ENCODE measurements at regions not wholly inside any gene's neighbourhood (a gene's known extent, or its start where the extent isn't known, plus 50 kb on each side); places are given as distances from the start of the nearest gene placed in this dataset.
"Not testable (repeated sequence)": the region's sequence is repeated elsewhere in the genome, so short reads cannot be mapped to it uniquely, and the experiment has no call there.

DNA sequence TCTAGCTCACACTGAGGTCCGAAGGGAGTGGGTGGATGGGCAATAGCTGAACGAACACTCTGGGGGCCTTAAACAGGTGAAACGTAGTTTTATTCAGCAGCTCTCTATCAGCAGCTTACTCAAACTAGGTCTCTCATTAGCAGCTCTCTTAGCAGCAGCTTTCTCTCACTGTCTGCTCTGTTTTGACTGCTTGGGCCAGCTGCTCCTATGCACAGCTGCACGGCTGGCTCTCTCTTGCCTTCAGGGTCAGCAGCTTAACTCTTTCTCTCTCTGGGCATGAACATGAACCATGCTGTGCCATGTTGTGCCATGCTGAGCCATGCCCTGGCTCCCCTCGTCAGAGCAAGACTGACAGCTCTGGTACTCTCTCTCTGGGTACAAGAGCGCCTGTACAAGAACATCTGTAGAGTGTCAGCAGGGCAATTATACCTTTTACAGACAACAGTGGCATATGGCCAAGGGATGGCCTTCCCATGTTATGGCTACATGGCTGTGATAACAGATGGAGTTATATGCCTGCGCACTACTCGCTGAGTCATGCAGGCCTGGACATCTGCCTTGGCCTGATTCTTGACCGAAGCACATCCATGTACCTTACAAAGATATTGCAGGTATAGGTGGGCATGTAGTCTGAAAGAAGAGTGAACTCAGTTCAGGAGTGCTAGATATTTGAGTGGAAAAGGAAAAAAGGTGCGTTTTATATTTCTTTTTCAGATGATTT, 152.4 kb downstream of the LEPR start:
- H3K27ac Mint-ChIP-seq, result no peak overlapping the region
- peaks cover 2 to 3% of the 10 kb centered on the region in 2 donors for H3K9me3 Mint-ChIP-seq
- no peaks in the 10 kb centered on the region for H3K27me3 Mint-ChIP-seq (ENCODE audit: low read depth)
- ATAC-seq (replicated peaks in 1 of 2) (no peak), DNase-seq (no peak)
- H3K36me3 Mint-ChIP-seq (ENCODE audit: insufficient read depth in 2 of 2), result peaks cover 0 to 1% of the 10 kb centered on the region in 2 donors
- H3K4me3 Mint-ChIP-seq, result no peak overlapping the region
- H3K4me1 Mint-ChIP-seq (ENCODE audit: low read depth), result no peaks in the 10 kb centered on the region

DNA sequence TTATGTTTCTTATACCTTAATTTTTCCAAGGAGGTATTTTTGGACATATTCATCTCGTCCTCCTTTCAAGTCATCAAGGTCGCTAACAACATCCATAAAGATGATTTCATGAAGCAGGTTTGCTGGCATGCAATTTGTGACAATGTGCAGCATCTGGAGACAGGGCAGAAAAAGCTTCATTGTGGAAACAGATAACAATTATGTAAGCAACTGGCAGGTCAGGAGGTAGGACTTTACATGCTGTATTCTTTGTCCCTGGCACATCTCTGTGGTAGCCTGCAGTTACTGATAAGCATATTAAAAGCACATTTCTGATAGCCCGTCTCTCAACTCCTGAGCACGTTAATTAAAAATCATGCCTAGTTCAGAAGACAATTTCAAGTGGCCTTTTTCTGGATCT, 156.8 kb downstream of the LEPR start:
- no peak for DNase-seq
- H3K4me3 Mint-ChIP-seq, result no peak overlapping the region
- no peak overlapping the region for H3K27ac Mint-ChIP-seq
- no peaks in the 10 kb centered on the region for H3K9me3 Mint-ChIP-seq
- no peak for ATAC-seq (replicated peaks in 1 of 2)
- no peaks in the 10 kb centered on the region for H3K36me3 Mint-ChIP-seq (ENCODE audit: insufficient read depth in 2 of 2)
- H3K27me3 Mint-ChIP-seq (ENCODE audit: low read depth), result no peaks in the 10 kb centered on the region
- H3K4me1 Mint-ChIP-seq (ENCODE audit: low read depth), result no peaks in the 10 kb centered on the region

DNA sequence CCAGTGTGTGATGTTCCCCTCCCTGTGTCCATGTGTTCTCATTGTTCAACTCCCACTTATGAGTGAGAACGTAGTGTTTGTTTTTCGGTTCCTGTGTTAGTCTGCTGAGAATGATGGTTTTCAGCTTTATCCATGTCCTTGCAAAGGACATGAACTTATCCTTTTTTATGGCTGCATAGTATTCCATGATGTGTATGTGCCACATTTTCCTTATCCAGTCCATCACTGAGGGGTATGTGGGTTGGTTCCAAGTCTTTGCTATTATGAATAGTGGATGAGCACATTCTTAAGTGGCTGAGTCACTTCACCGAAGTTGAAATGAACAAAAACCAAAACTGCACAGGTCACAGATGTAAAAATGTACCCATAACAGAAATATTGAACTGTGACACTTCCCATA, 157.5 kb downstream of the LEPR start:
- not testable (repeated sequence) for DNase-seq; H3K9me3 Mint-ChIP-seq; H3K4me3 Mint-ChIP-seq; H3K27me3 Mint-ChIP-seq (ENCODE audit: low read depth); ATAC-seq (replicated peaks in 1 of 2); H3K4me1 Mint-ChIP-seq (ENCODE audit: low read depth); H3K27ac Mint-ChIP-seq; H3K36me3 Mint-ChIP-seq (ENCODE audit: insufficient read depth in 2 of 2)

DNA sequence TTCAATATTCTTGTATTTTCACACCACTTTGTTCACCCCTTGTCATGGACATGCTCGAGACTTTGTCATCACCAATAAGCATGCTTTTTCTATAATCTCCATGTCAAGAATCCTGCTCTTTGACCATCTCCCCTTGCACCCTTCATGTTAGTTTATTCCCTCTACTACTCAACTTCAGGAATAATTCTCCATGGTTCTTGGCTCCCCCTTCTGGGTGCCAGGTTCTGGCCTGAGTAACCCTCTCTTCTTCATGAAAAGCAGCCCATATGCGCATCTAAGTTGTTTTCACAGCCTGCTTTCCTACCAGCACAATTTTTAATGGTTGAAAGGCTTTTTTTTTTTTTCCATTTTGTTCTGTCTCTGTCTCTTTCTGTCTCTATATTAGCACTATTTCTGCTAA, 160.7 kb downstream of the LEPR start:
- ATAC-seq (replicated peaks in 1 of 2), result no peak
- Mint-ChIP-seq H3K36me3 (ENCODE audit: insufficient read depth in 2 of 2) (no peaks in the 10 kb centered on the region), H3K9me3 (peaks cover 0 to 2% of the 10 kb centered on the region in 2 donors), H3K27me3 (ENCODE audit: low read depth) (no peaks in the 10 kb centered on the region), H3K27ac (no peak overlapping the region), H3K4me3 (no peak overlapping the region), H3K4me1 (ENCODE audit: low read depth) (no peaks in the 10 kb centered on the region)
- no peak for DNase-seq

DNA sequence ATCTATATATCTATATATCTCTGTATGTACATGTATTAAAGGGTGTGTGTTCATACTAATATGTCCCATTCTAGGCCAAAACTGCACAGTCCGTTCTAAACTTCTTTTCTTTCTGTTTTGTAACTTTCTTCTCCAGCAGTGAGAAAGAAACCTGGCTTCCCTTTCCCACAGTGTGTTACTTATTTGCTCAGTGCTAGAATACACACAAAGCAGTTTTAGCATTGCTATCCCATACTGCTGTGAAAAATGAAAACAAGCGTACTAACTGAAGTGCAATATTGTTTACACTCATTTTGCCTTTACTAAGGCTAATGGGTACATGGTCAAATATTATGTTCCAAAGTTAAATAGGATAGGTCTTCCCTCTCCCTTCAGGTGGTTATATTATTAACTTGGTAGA, 163.9 kb downstream of the LEPR start:
- ATAC-seq (replicated peaks in 1 of 2), result no peak
- DNase-seq, result no peak
- H3K4me3 Mint-ChIP-seq, result no peak overlapping the region
- H3K9me3 Mint-ChIP-seq, result peaks cover 0 to 2% of the 10 kb centered on the region in 2 donors
- H3K36me3 Mint-ChIP-seq (ENCODE audit: insufficient read depth in 2 of 2), result no peaks in the 10 kb centered on the region
- no peak overlapping the region for H3K27ac Mint-ChIP-seq
- H3K4me1 Mint-ChIP-seq (ENCODE audit: low read depth), result no peaks in the 10 kb centered on the region
- no peaks in the 10 kb centered on the region for H3K27me3 Mint-ChIP-seq (ENCODE audit: low read depth)

DNA sequence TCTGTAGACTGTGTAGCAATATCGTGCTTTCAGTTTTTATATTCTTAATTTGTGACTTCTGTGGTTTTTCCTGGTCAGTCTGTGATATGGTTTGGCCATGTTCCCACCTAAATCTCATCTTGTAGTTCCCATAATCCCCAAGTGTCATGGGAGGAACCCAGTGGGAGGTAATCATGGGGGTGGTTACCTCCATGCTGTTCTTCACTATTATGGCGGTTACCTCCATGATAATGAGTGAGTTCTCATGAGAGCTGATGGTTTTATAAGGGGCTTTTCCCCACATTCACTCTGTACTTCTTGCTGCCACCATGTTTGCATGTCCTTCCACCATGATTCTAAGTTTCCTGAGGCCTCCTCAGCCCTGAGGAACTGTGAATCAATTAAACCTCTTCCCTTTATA, 169.8 kb downstream of the LEPR start:
- no peaks in the 10 kb centered on the region for H3K4me1 Mint-ChIP-seq (ENCODE audit: low read depth)
- no peaks in the 10 kb centered on the region for H3K27me3 Mint-ChIP-seq (ENCODE audit: low read depth)
- H3K4me3 Mint-ChIP-seq, result no peak overlapping the region
- H3K36me3 Mint-ChIP-seq (ENCODE audit: insufficient read depth in 2 of 2), result no peaks in the 10 kb centered on the region
- H3K27ac Mint-ChIP-seq, result no peak overlapping the region
- no peak for ATAC-seq (replicated peaks in 1 of 2)
- DNase-seq, result no peak
- H3K9me3 Mint-ChIP-seq, result peaks cover 0 to 2% of the 10 kb centered on the region in 2 donors

DNA sequence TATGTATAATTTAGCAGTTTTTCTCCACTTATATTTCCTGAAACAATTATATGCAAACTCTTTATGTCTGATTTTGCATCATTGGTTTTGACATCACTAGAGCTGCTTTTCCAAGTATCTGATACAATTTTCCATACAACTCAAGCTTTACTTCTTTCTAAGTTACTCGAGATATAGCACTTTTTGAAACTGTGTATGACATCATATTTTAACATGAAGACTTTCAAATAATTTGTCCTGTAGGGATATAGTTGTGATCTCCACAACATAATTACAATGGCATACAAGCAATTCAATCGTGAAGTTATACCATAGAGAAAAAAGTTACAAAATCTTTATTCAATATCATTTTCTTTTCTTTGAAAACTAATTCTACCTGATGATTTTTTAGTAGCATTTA, 173.0 kb downstream of the LEPR start:
- no peak overlapping the region for H3K4me3 Mint-ChIP-seq
- DNase-seq (no peak), ATAC-seq (replicated peaks in 1 of 2) (no peak)
- H3K4me1 Mint-ChIP-seq (ENCODE audit: low read depth), result no peaks in the 10 kb centered on the region
- no peaks in the 10 kb centered on the region for H3K36me3 Mint-ChIP-seq (ENCODE audit: insufficient read depth in 2 of 2)
- H3K27me3 Mint-ChIP-seq (ENCODE audit: low read depth), result no peaks in the 10 kb centered on the region
- H3K9me3 Mint-ChIP-seq, result peaks cover 0 to 2% of the 10 kb centered on the region in 2 donors
- no peak overlapping the region for H3K27ac Mint-ChIP-seq

DNA sequence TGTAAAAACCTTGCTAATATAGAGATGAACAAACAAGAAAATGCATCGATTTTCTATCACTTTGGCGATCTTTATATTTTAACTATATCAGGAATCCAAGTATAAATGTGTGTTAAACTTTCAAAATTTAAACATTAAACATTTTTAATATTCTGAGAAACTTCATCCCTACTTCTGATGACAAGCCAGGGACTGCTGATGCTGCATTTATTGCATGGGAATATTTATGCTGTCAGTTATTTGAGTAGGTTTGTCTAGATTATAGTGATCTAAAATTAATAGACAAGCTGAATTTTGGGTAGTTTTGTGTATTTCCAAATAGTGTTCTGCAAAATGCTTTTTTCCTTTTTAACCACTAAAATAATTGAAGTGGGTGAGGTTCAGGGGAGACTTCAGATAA, 175.3 kb downstream of the LEPR start:
- Mint-ChIP-seq H3K4me1 (ENCODE audit: low read depth) (no peaks in the 10 kb centered on the region), H3K27ac (no peak overlapping the region), H3K36me3 (ENCODE audit: insufficient read depth in 2 of 2) (no peaks in the 10 kb centered on the region), H3K27me3 (ENCODE audit: low read depth) (no peaks in the 10 kb centered on the region), H3K4me3 (no peak overlapping the region), H3K9me3 (no peaks in the 10 kb centered on the region)
- DNase-seq (no peak), ATAC-seq (replicated peaks in 1 of 2) (no peak)

DNA sequence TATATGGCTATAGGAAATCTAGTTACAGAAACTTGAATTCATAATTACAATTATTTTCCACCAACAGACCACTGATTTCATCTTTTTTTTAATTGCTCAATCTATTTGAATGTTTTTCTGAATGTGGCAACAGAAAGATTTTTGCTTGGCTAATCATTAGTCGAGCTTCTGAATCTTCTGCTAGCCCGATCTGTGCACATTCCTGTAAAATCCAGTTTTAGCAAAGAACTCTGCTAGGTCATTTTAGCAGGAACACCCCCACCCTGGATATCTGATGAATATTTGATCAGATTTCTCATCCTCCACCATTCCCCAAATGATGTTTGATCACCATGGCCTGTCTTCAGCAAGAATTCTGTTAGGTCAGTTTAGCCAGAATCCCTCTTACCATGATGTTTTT, 176.3 kb downstream of the LEPR start:
- no peak for DNase-seq
- Mint-ChIP-seq H3K4me1 (ENCODE audit: low read depth) (no peaks in the 10 kb centered on the region), H3K27ac (no peak overlapping the region), H3K36me3 (ENCODE audit: insufficient read depth in 2 of 2) (no peaks in the 10 kb centered on the region), H3K9me3 (no peaks in the 10 kb centered on the region), H3K27me3 (ENCODE audit: low read depth) (no peaks in the 10 kb centered on the region), H3K4me3 (no peak overlapping the region)
- no peak for ATAC-seq (replicated peaks in 1 of 2)

DNA sequence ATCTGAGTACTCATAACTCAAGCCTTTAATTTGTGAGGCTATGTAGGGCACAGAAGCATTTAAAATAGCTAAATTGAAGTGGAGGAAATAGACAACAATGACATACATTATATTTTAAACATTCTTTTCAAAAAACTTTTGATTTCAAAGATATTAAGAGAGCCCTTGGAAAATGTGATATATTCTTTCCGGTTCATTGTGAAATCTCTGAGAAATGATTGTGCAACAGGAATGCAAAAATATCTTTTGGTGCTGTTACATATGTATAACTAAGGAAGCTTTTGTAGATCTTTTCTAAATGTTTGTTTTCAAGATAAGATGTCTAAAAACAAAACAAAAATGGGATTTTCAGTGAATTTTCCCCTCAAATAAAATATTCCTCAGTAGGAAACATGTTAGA, 185.2 kb downstream of the LEPR start:
- ATAC-seq (replicated peaks in 1 of 2) (no peak), DNase-seq (no peak)
- H3K27me3 Mint-ChIP-seq (ENCODE audit: low read depth), result no peaks in the 10 kb centered on the region
- H3K4me1 Mint-ChIP-seq (ENCODE audit: low read depth), result no peaks in the 10 kb centered on the region
- no peaks in the 10 kb centered on the region for H3K36me3 Mint-ChIP-seq (ENCODE audit: insufficient read depth in 2 of 2)
- H3K9me3 Mint-ChIP-seq, result no peaks in the 10 kb centered on the region
- H3K4me3 Mint-ChIP-seq, result no peak overlapping the region
- no peak overlapping the region for H3K27ac Mint-ChIP-seq

DNA sequence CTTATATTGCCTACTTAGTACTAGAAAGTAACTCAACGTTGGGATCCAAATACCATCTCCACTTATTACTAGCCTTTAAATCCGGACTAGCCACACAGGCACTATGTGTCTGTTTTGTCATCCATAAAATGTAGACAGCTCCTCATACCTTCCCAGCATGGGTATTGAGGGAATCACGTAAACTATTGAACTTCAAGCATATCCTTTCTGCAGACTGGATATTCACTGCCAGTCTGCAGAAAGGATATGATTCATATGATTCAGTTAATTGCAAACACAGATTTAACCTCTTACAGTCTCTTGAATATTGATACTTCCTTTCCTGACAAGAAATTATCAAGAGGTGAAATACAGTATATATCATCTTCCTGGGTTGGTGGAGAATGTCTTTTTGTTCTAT, 186.0 kb downstream of the LEPR start:
- H3K9me3 Mint-ChIP-seq, result no peaks in the 10 kb centered on the region
- H3K4me1 Mint-ChIP-seq (ENCODE audit: low read depth), result no peaks in the 10 kb centered on the region
- no peak overlapping the region for H3K4me3 Mint-ChIP-seq
- no peak for ATAC-seq (replicated peaks in 1 of 2)
- H3K36me3 Mint-ChIP-seq (ENCODE audit: insufficient read depth in 2 of 2), result no peaks in the 10 kb centered on the region
- H3K27ac Mint-ChIP-seq, result no peak overlapping the region
- no peak for DNase-seq
- H3K27me3 Mint-ChIP-seq (ENCODE audit: low read depth), result no peaks in the 10 kb centered on the region

DNA sequence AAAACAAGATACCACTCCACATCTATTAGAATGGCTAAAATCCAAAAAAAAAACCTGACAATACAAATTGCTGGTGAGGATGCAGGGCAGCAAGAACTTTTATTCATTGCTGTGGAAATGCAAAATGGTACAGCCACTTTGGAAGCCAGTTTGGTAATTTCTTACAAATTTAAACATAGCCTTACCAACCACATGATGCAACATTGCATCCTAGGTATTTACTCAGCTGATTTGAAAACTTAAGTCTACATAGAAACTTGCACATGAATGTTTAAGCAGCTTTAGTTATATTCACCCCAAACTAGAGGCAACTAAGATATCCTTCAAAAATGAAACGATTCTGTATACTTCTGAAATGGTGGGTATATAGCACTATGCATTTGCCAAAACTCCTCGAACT, 178.8 kb upstream of the PDE4B start:
- H3K36me3 Mint-ChIP-seq (ENCODE audit: insufficient read depth in 2 of 2), result no peaks in the 10 kb centered on the region
- H3K4me3 Mint-ChIP-seq, result no peak overlapping the region
- H3K27ac Mint-ChIP-seq, result no peak overlapping the region
- no peak for DNase-seq
- H3K27me3 Mint-ChIP-seq (ENCODE audit: low read depth), result no peaks in the 10 kb centered on the region
- no peaks in the 10 kb centered on the region for H3K9me3 Mint-ChIP-seq
- no peak for ATAC-seq (replicated peaks in 1 of 2)
- no peaks in the 10 kb centered on the region for H3K4me1 Mint-ChIP-seq (ENCODE audit: low read depth)

DNA sequence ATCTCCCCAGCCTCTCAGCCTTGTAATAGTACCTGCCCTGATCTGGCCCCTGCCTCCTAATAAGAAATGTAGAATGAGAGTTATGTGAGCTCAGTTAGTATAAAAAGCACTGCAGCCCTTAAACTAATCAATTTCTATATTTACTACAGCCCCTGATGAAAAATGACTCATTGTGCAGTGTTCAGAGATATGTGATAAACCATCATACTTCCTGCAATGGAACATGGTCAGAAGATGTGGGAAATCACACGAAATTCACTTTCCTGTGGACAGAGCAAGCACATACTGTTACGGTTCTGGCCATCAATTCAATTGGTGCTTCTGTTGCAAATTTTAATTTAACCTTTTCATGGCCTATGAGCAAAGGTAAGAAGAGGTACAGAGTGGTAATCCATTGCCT, 176.8 kb upstream of the PDE4B start:
- DNase-seq (no peak), ATAC-seq (replicated peaks in 1 of 2) (no peak)
- no peaks in the 10 kb centered on the region for H3K36me3 Mint-ChIP-seq (ENCODE audit: insufficient read depth in 2 of 2)
- H3K27ac Mint-ChIP-seq, result no peak overlapping the region
- no peaks in the 10 kb centered on the region for H3K9me3 Mint-ChIP-seq
- no peaks in the 10 kb centered on the region for H3K4me1 Mint-ChIP-seq (ENCODE audit: low read depth)
- no peaks in the 10 kb centered on the region for H3K27me3 Mint-ChIP-seq (ENCODE audit: low read depth)
- no peak overlapping the region for H3K4me3 Mint-ChIP-seq

DNA sequence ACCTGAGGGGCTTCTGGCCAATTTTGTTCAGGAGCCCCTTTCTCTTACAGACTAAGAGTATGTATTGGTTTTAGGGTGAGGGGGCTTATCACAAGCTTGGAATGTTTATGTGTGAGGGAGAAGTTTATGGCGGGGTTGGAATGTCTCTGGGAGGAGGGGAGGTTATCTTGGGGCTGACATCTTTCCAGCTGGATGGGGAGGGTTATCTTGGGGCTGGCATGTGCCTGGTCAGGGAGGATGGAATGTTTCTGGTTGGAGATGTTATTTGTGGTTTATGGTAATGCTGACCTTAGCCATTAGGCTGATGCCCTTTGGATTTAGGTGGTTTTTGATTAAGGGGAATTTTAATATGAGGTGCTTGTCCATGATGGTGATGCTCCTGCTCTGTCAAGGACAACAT, 171.0 kb upstream of the PDE4B start:
- H3K36me3 Mint-ChIP-seq (ENCODE audit: insufficient read depth in 2 of 2); H3K4me1 Mint-ChIP-seq (ENCODE audit: low read depth); H3K27ac Mint-ChIP-seq; H3K4me3 Mint-ChIP-seq; DNase-seq; H3K27me3 Mint-ChIP-seq (ENCODE audit: low read depth); H3K9me3 Mint-ChIP-seq; ATAC-seq (replicated peaks in 1 of 2): not testable (repeated sequence)

Data from activated T-cell treated with anti-CD3 and anti-CD28 coated beads, Interleukin-2, amount 50 U/mL, for 72 hours (primary cell).